ENCODE measurements at regions not wholly inside any gene's neighbourhood (a gene's known extent, or its start where the extent isn't known, plus 50 kb on each side); places are given as distances from the start of the nearest gene placed in this dataset.

GRCh38 chr12:87428701-87429277 is 600.4 kb downstream of the C12orf50 start:
- TF ChIP-seq EZH2 (IDR thresholded peaks at IDR 0.05; ENCODE audit: insufficient read depth, low read length): no peak
- TF ChIP-seq, protein P1, sequence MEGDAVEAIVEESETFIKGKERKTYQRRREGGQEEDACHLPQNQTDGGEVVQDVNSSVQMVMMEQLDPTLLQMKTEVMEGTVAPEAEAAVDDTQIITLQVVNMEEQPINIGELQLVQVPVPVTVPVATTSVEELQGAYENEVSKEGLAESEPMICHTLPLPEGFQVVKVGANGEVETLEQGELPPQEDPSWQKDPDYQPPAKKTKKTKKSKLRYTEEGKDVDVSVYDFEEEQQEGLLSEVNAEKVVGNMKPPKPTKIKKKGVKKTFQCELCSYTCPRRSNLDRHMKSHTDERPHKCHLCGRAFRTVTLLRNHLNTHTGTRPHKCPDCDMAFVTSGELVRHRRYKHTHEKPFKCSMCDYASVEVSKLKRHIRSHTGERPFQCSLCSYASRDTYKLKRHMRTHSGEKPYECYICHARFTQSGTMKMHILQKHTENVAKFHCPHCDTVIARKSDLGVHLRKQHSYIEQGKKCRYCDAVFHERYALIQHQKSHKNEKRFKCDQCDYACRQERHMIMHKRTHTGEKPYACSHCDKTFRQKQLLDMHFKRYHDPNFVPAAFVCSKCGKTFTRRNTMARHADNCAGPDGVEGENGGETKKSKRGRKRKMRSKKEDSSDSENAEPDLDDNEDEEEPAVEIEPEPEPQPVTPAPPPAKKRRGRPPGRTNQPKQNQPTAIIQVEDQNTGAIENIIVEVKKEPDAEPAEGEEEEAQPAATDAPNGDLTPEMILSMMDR (IDR thresholded peaks at IDR 0.05; ENCODE audit: insufficient read depth, low read depth, low read length): no peak

Measured in astrocyte (in vitro differentiated cells and primary cell).